ENCODE measurements at regions not wholly inside any gene's neighbourhood (a gene's known extent, or its start where the extent isn't known, plus 50 kb on each side); places are given as distances from the start of the nearest gene placed in this dataset.
A peak's percentile ranks its signal among the peaks of the same experiment; 100 is the strongest.

GRCh38 chr15:98146031-98146820 lies 185.7 kb downstream of the ARRDC4 start:
- no peak for DNase-seq
- Histone ChIP-seq H3K36me3 (replicated peaks; ENCODE audit: control insufficient read depth, insufficient read depth, low read length) (no peaks in the 10 kb centered on the region), H3K27me3 (ENCODE audit: control insufficient read depth, insufficient read depth, low read length) (no peaks in the 10 kb centered on the region), H3K4me3 (ENCODE audit: insufficient read depth, low read depth, low read length) (no peak overlapping the region)

- H3K36me3 ChIP-seq (replicated peaks; ENCODE audit: control insufficient read depth, insufficient read depth, low read length) = no peaks in the 10 kb centered on the region
- no peak for DNase-seq
- H3K27me3 ChIP-seq (ENCODE audit: control insufficient read depth, insufficient read depth, low read length) = no peaks in the 10 kb centered on the region
- H3K4me3 ChIP-seq (ENCODE audit: insufficient read depth, low read depth, low read length) = no peak overlapping the region
These were observed 186.9 kb downstream of the ARRDC4 start for GRCh38 chr15:98147415-98147814.

- no peak overlapping the region for H3K4me3 ChIP-seq (ENCODE audit: insufficient read depth, low read depth, low read length)
- DNase-seq = no peak
- H3K36me3 ChIP-seq (replicated peaks; ENCODE audit: control insufficient read depth, insufficient read depth, low read length) = no peaks in the 10 kb centered on the region
- H3K27me3 ChIP-seq (ENCODE audit: control insufficient read depth, insufficient read depth, low read length) = no peaks in the 10 kb centered on the region
These were observed 189.6 kb downstream of the ARRDC4 start for GRCh38 chr15:98150084-98150483.

GRCh38 chr15:98150536-98150935 lies 190.0 kb downstream of the ARRDC4 start:
- H3K27me3 ChIP-seq (ENCODE audit: control insufficient read depth, insufficient read depth, low read length) = no peaks in the 10 kb centered on the region
- no peak for DNase-seq

GRCh38 chr15:98151096-98151495 lies 190.6 kb downstream of the ARRDC4 start:
- H3K36me3 ChIP-seq (replicated peaks; ENCODE audit: control insufficient read depth, insufficient read depth, low read length) = no peaks in the 10 kb centered on the region
- DNase-seq = no peak
- no peaks in the 10 kb centered on the region for H3K27me3 ChIP-seq (ENCODE audit: control insufficient read depth, insufficient read depth, low read length)
- H3K4me3 ChIP-seq (ENCODE audit: insufficient read depth, low read depth, low read length) = no peak overlapping the region

More at GRCh38 chr15:98150536-98150935, 190.0 kb downstream of the ARRDC4 start:
- Histone ChIP-seq H3K36me3 (replicated peaks; ENCODE audit: control insufficient read depth, insufficient read depth, low read length) (no peaks in the 10 kb centered on the region), H3K4me3 (ENCODE audit: insufficient read depth, low read depth, low read length) (no peak overlapping the region)

- H3K27me3 ChIP-seq (ENCODE audit: control insufficient read depth, insufficient read depth, low read length) = no peaks in the 10 kb centered on the region
- no peak for DNase-seq
- H3K4me3 ChIP-seq (ENCODE audit: insufficient read depth, low read depth, low read length) = no peak overlapping the region
- H3K36me3 ChIP-seq (replicated peaks; ENCODE audit: control insufficient read depth, insufficient read depth, low read length) = no peaks in the 10 kb centered on the region
These were observed 191.7 kb downstream of the ARRDC4 start for GRCh38 chr15:98152156-98152555.

- DNase-seq = no peak
- Histone ChIP-seq H3K36me3 (replicated peaks; ENCODE audit: control insufficient read depth, insufficient read depth, low read length) (no peaks in the 10 kb centered on the region), H3K4me3 (ENCODE audit: insufficient read depth, low read depth, low read length) (no peak overlapping the region), H3K27me3 (ENCODE audit: control insufficient read depth, insufficient read depth, low read length) (no peaks in the 10 kb centered on the region)
These were observed 194.4 kb downstream of the ARRDC4 start for GRCh38 chr15:98154863-98155262.

GRCh38 chr15:98155356-98155755 lies 194.9 kb downstream of the ARRDC4 start:
- Histone ChIP-seq H3K27me3 (ENCODE audit: control insufficient read depth, insufficient read depth, low read length) (no peaks in the 10 kb centered on the region), H3K4me3 (ENCODE audit: insufficient read depth, low read depth, low read length) (no peak overlapping the region), H3K36me3 (replicated peaks; ENCODE audit: control insufficient read depth, insufficient read depth, low read length) (no peaks in the 10 kb centered on the region)
- no peak for DNase-seq

- Histone ChIP-seq H3K27me3 (ENCODE audit: control insufficient read depth, insufficient read depth, low read length) (no peaks in the 10 kb centered on the region), H3K36me3 (replicated peaks; ENCODE audit: control insufficient read depth, insufficient read depth, low read length) (no peaks in the 10 kb centered on the region), H3K4me3 (ENCODE audit: insufficient read depth, low read depth, low read length) (no peak overlapping the region)
- DNase-seq = no peak
These were observed 199.7 kb downstream of the ARRDC4 start for GRCh38 chr15:98160236-98160635.

GRCh38 chr15:98163319-98164045 lies 203.0 kb downstream of the ARRDC4 start:
- peak; percentile 23 for DNase-seq
- H3K4me3 ChIP-seq (ENCODE audit: insufficient read depth, low read depth, low read length) = no peak overlapping the region
- H3K27me3 ChIP-seq (ENCODE audit: control insufficient read depth, insufficient read depth, low read length) = no peaks in the 10 kb centered on the region
- H3K36me3 ChIP-seq (replicated peaks; ENCODE audit: control insufficient read depth, insufficient read depth, low read length) = no peaks in the 10 kb centered on the region

GRCh38 chr15:98164571-98164970 lies 204.1 kb downstream of the ARRDC4 start:
- Histone ChIP-seq H3K4me3 (ENCODE audit: insufficient read depth, low read depth, low read length) (no peak overlapping the region), H3K27me3 (ENCODE audit: control insufficient read depth, insufficient read depth, low read length) (no peaks in the 10 kb centered on the region), H3K36me3 (replicated peaks; ENCODE audit: control insufficient read depth, insufficient read depth, low read length) (no peaks in the 10 kb centered on the region)
- no peak for DNase-seq

- DNase-seq = no peak
- Histone ChIP-seq H3K36me3 (replicated peaks; ENCODE audit: control insufficient read depth, insufficient read depth, low read length) (no peaks in the 10 kb centered on the region), H3K4me3 (ENCODE audit: insufficient read depth, low read depth, low read length) (no peak overlapping the region), H3K27me3 (ENCODE audit: control insufficient read depth, insufficient read depth, low read length) (no peaks in the 10 kb centered on the region)
These were observed 204.5 kb downstream of the ARRDC4 start for GRCh38 chr15:98164986-98165385.

GRCh38 chr15:98167722-98168268 lies 207.3 kb downstream of the ARRDC4 start:
- DNase-seq = no peak
- Histone ChIP-seq H3K4me3 (ENCODE audit: insufficient read depth, low read depth, low read length) (no peak overlapping the region), H3K27me3 (ENCODE audit: control insufficient read depth, insufficient read depth, low read length) (no peaks in the 10 kb centered on the region), H3K36me3 (replicated peaks; ENCODE audit: control insufficient read depth, insufficient read depth, low read length) (no peaks in the 10 kb centered on the region)

- no peak for DNase-seq
- Histone ChIP-seq H3K4me3 (ENCODE audit: insufficient read depth, low read depth, low read length) (no peak overlapping the region), H3K36me3 (replicated peaks; ENCODE audit: control insufficient read depth, insufficient read depth, low read length) (no peaks in the 10 kb centered on the region), H3K27me3 (ENCODE audit: control insufficient read depth, insufficient read depth, low read length) (no peaks in the 10 kb centered on the region)
These were observed 209.0 kb downstream of the ARRDC4 start for GRCh38 chr15:98169551-98169950.

GRCh38 chr15:98174286-98174685 lies 213.8 kb downstream of the ARRDC4 start:
- no peaks in the 10 kb centered on the region for H3K36me3 ChIP-seq (replicated peaks; ENCODE audit: control insufficient read depth, insufficient read depth, low read length)
- peak; percentile 15 for DNase-seq

More at GRCh38 chr15:98174286-98174685, 213.8 kb downstream of the ARRDC4 start:
- Histone ChIP-seq H3K4me3 (ENCODE audit: insufficient read depth, low read depth, low read length) (no peak overlapping the region), H3K27me3 (ENCODE audit: control insufficient read depth, insufficient read depth, low read length) (no peaks in the 10 kb centered on the region)
